HUES64 (cell line): ENCODE measurements at regions not wholly inside any gene's neighbourhood (a gene's known extent, or its start where the extent isn't known, plus 50 kb on each side); places are given as distances from the start of the nearest gene placed in this dataset.
"Not testable (repeated sequence)": the region's sequence is repeated elsewhere in the genome, so short reads cannot be mapped to it uniquely, and the experiment has no call there.

ENCODE experiments used
- H3K27ac ChIP-seq: 2 replicates; pipeline ENCODE4 v1.7.0; 2013; ENCODE audit warnings: low read depth, low read length, inconsistent platforms
- H3K27me3 ChIP-seq: 2 replicates; pipeline ENCODE4 v1.6.1; 2013; ENCODE audit warnings: mild to moderate bottlenecking, low read length; ENCODE audit not compliant: insufficient read depth
- H3K36me3 ChIP-seq: 2 replicates; pipeline ENCODE4 v1.6.1; 2013; ENCODE audit warnings: mild to moderate bottlenecking, low read length; ENCODE audit not compliant: insufficient read depth
- H3K4me1 ChIP-seq: 2 replicates; pipeline ENCODE4 v1.6.1; 2013; ENCODE audit warnings: mild to moderate bottlenecking, low read length, moderate library complexity; ENCODE audit not compliant: insufficient read depth
- H3K4me3 ChIP-seq: 2 replicates; pipeline ENCODE4 v1.5.1; 2013; ENCODE audit warnings: mild to moderate bottlenecking, low read length, moderate library complexity
- H3K9ac ChIP-seq: 2 replicates; pipeline ENCODE4 v1.6.1; 2013; ENCODE audit warnings: mild to moderate bottlenecking, low read depth, low read length
- H3K9me3 ChIP-seq: 2 replicates; pipeline ENCODE4 v1.6.1; 2013; ENCODE audit warnings: low read depth, low read length; ENCODE audit not compliant: insufficient read depth
- WGBS: fragments of 150-250, 120-280 bp; methylation state at CpG from one replicate; pipeline ENCODE4 v1.1.7; 2013; ENCODE audit warnings: missing lambda C conversion rate; 5-methylcytosine and 5-hydroxymethylcytosine counted together

DNA sequence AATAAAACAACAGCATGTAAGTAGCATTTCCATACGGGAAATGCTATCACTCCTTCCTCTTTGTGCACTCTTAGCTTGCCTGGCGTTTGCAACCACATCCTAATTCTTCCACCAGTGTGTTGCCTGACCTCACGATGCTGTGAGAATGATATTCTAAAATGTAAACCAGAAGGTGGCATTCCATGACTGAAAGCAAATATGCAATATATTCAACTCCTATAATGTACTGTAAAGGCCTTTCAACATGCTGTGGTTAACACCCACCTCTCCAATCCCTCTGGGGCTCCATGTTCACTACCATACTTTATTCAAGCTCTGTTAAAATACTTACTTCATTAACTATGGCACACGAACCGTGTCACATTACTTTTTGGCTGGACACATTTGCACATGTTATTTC is 420.6 kb upstream of the DEPDC1 start:
- no peak overlapping the region for H3K4me3 ChIP-seq
- no peaks in the 10 kb centered on the region for H3K36me3 ChIP-seq
- H3K4me1 ChIP-seq, result no peaks in the 10 kb centered on the region
- 90% methylated on average over 4 of the region's 5 CpGs for WGBS
- H3K9me3 ChIP-seq, result no peaks in the 10 kb centered on the region
- no peaks in the 10 kb centered on the region for H3K27me3 ChIP-seq
- H3K27ac ChIP-seq, result no peak overlapping the region
- no peak overlapping the region for H3K9ac ChIP-seq

GRCh38 chr1:68918563-68918962 is 421.7 kb upstream of the DEPDC1 start:
- Histone ChIP-seq H3K36me3 (no peaks in the 10 kb centered on the region), H3K4me1 (no peaks in the 10 kb centered on the region), H3K9me3 (no peaks in the 10 kb centered on the region), H3K27ac (no peak overlapping the region), H3K4me3 (no peak overlapping the region), H3K9ac (no peak overlapping the region), H3K27me3 (no peaks in the 10 kb centered on the region)
- 73% methylated on average over 1 of the region's 1 CpG for WGBS

DNA sequence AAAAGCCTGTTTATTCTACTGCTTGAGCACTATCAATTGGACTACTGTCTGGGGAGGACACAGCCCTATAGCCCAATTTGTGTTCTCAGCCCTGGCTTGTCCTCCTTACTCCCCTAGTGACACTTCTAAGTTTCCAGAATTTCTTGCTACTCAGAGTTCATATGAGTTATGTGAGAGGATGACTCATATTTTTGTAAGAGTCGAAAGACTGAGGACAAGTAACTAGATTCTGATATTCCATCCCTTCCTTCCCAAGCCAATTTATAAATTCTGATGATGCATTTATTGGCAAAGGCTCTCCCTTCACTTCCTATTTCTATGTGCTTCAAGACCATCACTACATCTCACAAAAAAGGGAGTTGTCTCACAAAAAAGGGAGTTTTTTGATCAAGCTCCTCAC is 422.2 kb upstream of the DEPDC1 start:
- Histone ChIP-seq H3K4me3 (no peak overlapping the region), H3K36me3 (no peaks in the 10 kb centered on the region), H3K27me3 (no peaks in the 10 kb centered on the region), H3K27ac (no peak overlapping the region), H3K9me3 (no peaks in the 10 kb centered on the region), H3K4me1 (no peaks in the 10 kb centered on the region), H3K9ac (no peak overlapping the region)
- WGBS, result no CpG with 5 or more reads among the region's 1 CpG

DNA sequence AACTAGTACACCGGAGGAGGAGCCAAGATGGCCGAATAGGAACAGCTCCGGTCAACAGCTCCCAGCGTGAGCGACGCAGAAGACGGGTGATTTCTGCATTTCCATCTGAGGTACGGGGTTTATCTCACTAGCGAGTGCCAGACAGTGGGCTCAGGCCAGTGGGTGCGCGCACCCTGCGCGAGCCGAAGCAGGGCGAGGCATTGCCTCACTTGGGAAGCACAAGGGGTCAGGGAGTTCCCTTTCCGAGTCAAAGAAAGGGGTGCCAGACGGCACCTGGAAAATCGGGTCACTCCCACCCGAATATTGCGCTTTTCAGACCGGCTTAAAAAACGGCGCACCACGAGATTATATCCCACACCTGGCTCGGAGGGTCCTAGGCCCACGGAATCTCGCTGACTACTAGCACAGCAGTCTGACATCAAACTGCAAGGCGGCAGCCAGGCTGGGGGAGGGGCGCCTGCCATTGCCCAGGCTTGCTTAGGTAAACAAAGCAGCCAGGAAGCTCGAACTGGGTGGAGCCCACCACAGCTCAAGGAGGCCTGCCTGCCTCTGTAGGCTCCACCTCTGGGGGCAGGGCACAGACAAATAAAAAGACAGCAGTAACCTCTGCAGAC is 426.7 kb upstream of the DEPDC1 start:
- H3K27me3 ChIP-seq, H3K36me3 ChIP-seq, H3K4me3 ChIP-seq, H3K27ac ChIP-seq, H3K4me1 ChIP-seq, H3K9me3 ChIP-seq, H3K9ac ChIP-seq: not testable (repeated sequence)
- 91% methylated on average over 27 of the region's 30 CpGs for WGBS

DNA sequence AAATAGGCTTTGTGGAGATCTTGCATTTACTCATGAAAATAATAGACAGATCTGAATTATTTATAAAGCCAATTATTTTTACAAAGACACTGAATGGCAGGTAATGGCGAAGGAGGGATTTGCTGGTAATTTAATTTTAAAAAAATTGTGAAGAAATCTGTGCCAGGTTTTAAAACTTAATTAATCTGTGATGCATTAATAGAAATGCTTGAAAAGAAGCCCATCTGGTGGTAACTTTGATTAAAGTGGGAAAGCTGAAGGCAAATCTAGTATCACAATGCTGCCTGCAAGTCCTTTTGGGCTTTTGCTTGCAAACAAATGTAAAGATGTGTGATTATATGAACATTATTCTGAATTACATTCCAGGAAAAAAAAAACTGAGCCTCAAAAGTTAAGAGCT is 433.2 kb upstream of the DEPDC1 start:
- Histone ChIP-seq H3K9me3 (no peaks in the 10 kb centered on the region), H3K4me3 (no peak overlapping the region), H3K9ac (no peak overlapping the region), H3K27ac (no peak overlapping the region), H3K27me3 (no peaks in the 10 kb centered on the region), H3K36me3 (no peaks in the 10 kb centered on the region), H3K4me1 (no peaks in the 10 kb centered on the region)
- 100% methylated on average over 1 of the region's 1 CpG for WGBS

DNA sequence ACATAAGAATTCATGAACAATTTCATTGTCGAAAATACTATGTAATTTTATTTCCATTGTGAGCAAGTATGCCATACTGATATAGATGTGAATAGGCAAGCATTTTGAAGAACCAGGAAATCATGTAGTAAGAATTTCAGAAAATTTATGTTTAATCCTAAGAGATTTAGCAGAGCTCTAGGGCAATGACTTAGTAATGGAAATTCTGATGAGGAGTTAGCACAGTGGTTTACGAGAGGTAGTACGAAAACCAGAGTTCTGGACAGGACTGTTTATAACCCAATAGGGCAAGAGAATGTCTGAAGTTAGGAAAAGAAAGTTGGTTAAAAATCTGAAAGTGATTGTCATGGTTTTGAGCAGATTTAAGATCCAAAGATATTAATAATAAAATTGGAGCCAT is 439.6 kb upstream of the DEPDC1 start:
- Histone ChIP-seq H3K9me3 (no peaks in the 10 kb centered on the region), H3K27ac (no peak overlapping the region), H3K4me3 (no peak overlapping the region), H3K27me3 (no peaks in the 10 kb centered on the region), H3K4me1 (no peaks in the 10 kb centered on the region; the same call in 1 of the 2 replicates), H3K9ac (no peak overlapping the region), H3K36me3 (no peaks in the 10 kb centered on the region)
- WGBS, result 79% methylated on average over 3 of the region's 3 CpGs

DNA sequence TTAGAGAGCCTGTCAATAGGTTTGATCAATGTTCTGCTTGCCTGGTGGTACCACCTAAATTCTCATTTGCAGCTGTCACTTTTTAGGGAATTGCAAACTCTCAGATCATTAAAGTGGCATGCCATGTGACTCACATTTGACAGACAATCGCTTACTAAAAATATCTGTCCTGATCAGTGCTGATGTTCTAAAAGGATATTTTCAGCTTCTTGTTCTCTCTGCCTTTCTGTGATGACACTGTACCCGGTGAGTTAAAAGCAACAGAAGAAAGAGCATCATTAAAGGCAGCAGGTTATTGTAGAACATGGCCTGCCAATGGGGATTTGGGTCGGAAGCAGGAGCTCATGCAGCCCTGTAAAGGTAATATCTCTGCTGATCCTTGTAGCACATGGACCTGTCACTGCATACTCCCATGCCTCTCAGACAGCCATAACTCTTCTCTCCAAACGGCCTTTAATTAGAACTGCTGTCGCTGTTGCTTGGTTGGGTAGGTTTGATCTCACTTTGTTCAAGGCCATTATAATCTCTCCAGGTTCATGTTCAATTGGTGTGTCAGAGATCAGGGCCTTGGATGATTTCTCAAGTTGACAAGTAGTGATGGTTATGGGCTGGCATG is 441.3 kb upstream of the DEPDC1 start:
- Histone ChIP-seq H3K9me3 (no peaks in the 10 kb centered on the region), H3K4me1 (no peaks in the 10 kb centered on the region; the same call in 1 of the 2 replicates), H3K36me3 (no peaks in the 10 kb centered on the region), H3K27me3 (no peaks in the 10 kb centered on the region), H3K27ac (no peak overlapping the region), H3K4me3 (no peak overlapping the region), H3K9ac (no peak overlapping the region)
- 97% methylated on average over 4 of the region's 5 CpGs for WGBS

GRCh38 chr1:68950036-68950435 is 453.2 kb upstream of the DEPDC1 start:
- H3K4me1 ChIP-seq, result no peaks in the 10 kb centered on the region
- H3K9ac ChIP-seq, result no peak overlapping the region
- no peaks in the 10 kb centered on the region for H3K27me3 ChIP-seq
- H3K4me3 ChIP-seq, result no peak overlapping the region
- no peaks in the 10 kb centered on the region for H3K9me3 ChIP-seq
- H3K36me3 ChIP-seq, result no peaks in the 10 kb centered on the region
- no peak overlapping the region for H3K27ac ChIP-seq
- 93% methylated on average over 3 of the region's 3 CpGs for WGBS

GRCh38 chr1:68953311-68953710 is 456.4 kb upstream of the DEPDC1 start:
- peaks cover 12% of the 10 kb centered on the region; the same call in 1 of the 2 replicates for H3K4me1 ChIP-seq
- H3K36me3 ChIP-seq, result no peaks in the 10 kb centered on the region
- H3K27ac ChIP-seq, result no peak overlapping the region
- H3K9ac ChIP-seq, result no peak overlapping the region
- WGBS, result 100% methylated on average over 1 of the region's 1 CpG
- no peak overlapping the region for H3K4me3 ChIP-seq
- no peaks in the 10 kb centered on the region for H3K27me3 ChIP-seq
- no peaks in the 10 kb centered on the region for H3K9me3 ChIP-seq

- Histone ChIP-seq H3K4me3 (no peak overlapping the region), H3K4me1 (peaks cover 12% of the 10 kb centered on the region; the same call in 1 of the 2 replicates), H3K36me3 (no peaks in the 10 kb centered on the region), H3K9ac (no peak overlapping the region), H3K9me3 (no peaks in the 10 kb centered on the region), H3K27ac (no peak overlapping the region), H3K27me3 (no peaks in the 10 kb centered on the region)
- 98% methylated on average over 2 of the region's 2 CpGs for WGBS
Measured at GRCh38 chr1:68954841-68955240, 458.0 kb upstream of the DEPDC1 start.

DNA sequence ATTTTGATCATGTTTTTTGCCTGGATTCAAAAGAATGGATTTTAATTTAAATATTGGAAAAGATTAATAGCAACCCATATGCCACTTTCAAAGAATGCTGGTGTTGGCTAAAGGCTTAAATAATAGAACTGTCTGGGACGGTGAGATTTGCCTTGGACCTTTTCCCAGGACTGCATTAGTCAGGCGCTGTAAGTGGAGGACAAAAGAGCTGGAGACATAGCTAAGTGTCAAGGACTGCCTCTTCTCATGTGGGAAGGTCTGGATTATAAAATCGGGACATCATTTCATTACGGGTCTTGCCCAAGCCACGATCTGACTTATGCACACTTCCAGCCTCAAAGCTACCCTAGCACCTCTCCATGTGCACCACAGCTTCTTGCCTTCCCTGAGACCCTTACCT is 458.5 kb upstream of the DEPDC1 start:
- Histone ChIP-seq H3K4me1 (peaks cover 12% of the 10 kb centered on the region; the same call in 1 of the 2 replicates), H3K9ac (no peak overlapping the region)

DNA sequence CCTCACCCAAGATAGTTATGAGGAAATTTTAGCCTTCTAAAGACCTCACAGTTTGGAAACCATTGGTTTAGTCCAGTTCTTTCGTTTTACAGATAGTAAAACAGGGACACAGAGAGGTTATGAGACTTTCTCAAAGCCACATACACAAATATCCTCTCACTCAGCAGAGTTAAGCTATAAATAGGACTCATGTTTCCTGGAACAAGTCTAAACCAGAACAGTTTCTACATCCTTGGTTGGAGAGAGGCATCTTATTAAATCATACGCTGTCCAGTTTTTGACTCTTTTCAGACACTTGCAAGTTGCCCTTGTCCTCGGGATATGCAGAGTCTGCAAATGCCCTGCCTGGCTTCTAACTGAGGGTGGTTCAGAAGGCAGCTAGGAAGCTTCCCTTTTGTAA is 462.1 kb upstream of the DEPDC1 start:
- peaks cover 22% of the 10 kb centered on the region; the same call in 1 of the 2 replicates for H3K4me1 ChIP-seq
- H3K27me3 ChIP-seq, result no peaks in the 10 kb centered on the region
- H3K9ac ChIP-seq, result no peak overlapping the region
- H3K27ac ChIP-seq, result no peak overlapping the region
- no peaks in the 10 kb centered on the region for H3K9me3 ChIP-seq
- H3K36me3 ChIP-seq, result no peaks in the 10 kb centered on the region
- 88% methylated on average over 3 of the region's 3 CpGs for WGBS
- H3K4me3 ChIP-seq, result no peak overlapping the region

More for the DNA sequence above, 458.5 kb upstream of the DEPDC1 start:
- no peak overlapping the region for H3K4me3 ChIP-seq
- no peak overlapping the region for H3K27ac ChIP-seq
- H3K27me3 ChIP-seq, result no peaks in the 10 kb centered on the region
- WGBS, result 94% methylated on average over 5 of the region's 5 CpGs
- no peaks in the 10 kb centered on the region for H3K9me3 ChIP-seq
- H3K36me3 ChIP-seq, result no peaks in the 10 kb centered on the region
